Nephron progenitor cell (in vitro differentiated cells): ENCODE measurements at regions not wholly inside any gene's neighbourhood (a gene's known extent, or its start where the extent isn't known, plus 50 kb on each side); places are given as distances from the start of the nearest gene placed in this dataset.

Source experiments
- DNase-seq: peaks from one replicate; pipeline ENCODE4 v3.0.0; 2021
- H3K27ac Mint-ChIP-seq: 2 replicates; pipeline ENCODE4 v1.8.0; 2021; ENCODE audit warnings: mild to moderate bottlenecking, moderate library complexity, mixed read lengths
- H3K27me3 Mint-ChIP-seq: 2 replicates; pipeline ENCODE4 v1.8.0; 2021; ENCODE audit warnings: mild to moderate bottlenecking, low read depth, mixed read lengths; ENCODE audit not compliant: poor library complexity
- H3K36me3 Mint-ChIP-seq: 2 replicates; pipeline ENCODE4 v1.8.0; 2021; ENCODE audit warnings: low read depth, mixed read lengths
- H3K4me1 Mint-ChIP-seq: 2 replicates; pipeline ENCODE4 v1.8.0; 2021; ENCODE audit warnings: mixed read lengths
- H3K4me3 Mint-ChIP-seq: 2 replicates; pipeline ENCODE4 v1.8.0; 2021; ENCODE audit warnings: mild to moderate bottlenecking, moderate library complexity, mixed read lengths
- H3K9me3 Mint-ChIP-seq: 2 replicates; pipeline ENCODE4 v1.8.0; 2021; ENCODE audit warnings: mild to moderate bottlenecking, moderate library complexity, mixed read lengths
- TF ChIP-seq, protein P1 (sequence below): fragments of 200-600 bp; sonication (generic); IDR thresholded peaks from 2 replicates; pipeline ENCODE4 v1.5.0; 2021; ENCODE audit warnings: antibody characterized with exemption

DNA sequence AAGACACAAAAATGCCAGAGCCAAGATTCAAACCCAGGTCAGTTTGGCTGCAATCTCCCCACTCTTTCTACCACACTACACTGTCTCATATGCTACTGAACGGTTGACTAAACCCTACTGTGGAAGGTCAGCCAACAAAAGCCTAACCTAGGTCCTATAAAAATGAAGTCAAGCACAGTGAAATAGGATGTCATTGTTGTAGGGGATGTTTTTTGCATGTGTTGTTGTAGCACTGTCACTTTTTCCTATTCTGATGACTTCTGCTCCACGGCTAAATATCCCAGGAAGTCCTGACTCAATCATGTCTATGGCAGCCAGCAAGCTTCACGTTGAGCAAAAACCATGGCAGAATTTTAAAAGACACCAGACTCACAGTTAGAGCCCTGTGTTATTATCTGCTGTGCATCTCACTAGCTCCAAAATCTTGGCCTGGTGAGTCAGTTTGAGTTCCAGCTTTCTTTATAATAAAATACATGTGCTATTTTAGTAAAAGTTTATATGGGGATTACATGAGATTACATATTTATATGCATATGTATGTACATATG is 322.1 kb upstream of the NT5E start:
- Mint-ChIP-seq H3K27ac (no peak overlapping the region), H3K9me3 (no peaks in the 10 kb centered on the region), H3K4me3 (no peak overlapping the region), H3K4me1 (peaks cover 28% of the 10 kb centered on the region), H3K36me3 (no peaks in the 10 kb centered on the region), H3K27me3 (peaks cover 3% of the 10 kb centered on the region)
- TF ChIP-seq, protein P1, sequence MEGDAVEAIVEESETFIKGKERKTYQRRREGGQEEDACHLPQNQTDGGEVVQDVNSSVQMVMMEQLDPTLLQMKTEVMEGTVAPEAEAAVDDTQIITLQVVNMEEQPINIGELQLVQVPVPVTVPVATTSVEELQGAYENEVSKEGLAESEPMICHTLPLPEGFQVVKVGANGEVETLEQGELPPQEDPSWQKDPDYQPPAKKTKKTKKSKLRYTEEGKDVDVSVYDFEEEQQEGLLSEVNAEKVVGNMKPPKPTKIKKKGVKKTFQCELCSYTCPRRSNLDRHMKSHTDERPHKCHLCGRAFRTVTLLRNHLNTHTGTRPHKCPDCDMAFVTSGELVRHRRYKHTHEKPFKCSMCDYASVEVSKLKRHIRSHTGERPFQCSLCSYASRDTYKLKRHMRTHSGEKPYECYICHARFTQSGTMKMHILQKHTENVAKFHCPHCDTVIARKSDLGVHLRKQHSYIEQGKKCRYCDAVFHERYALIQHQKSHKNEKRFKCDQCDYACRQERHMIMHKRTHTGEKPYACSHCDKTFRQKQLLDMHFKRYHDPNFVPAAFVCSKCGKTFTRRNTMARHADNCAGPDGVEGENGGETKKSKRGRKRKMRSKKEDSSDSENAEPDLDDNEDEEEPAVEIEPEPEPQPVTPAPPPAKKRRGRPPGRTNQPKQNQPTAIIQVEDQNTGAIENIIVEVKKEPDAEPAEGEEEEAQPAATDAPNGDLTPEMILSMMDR = no peak
- DNase-seq = no peak

DNA sequence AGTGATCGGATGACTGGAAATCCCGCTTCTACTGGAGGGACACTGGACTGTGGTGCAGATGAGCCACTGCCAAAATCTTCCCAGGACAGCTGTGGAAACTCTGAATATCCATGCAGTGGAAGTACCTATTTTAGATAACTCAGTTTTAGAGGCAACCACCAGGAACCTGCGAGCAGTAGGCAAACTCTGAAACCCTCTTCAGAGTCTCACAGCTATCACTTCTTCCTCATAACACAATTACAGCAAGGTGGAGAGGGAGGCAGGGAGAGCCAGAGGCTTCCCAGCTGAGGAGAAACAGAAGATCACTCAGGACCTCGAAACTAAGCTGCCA is 322.8 kb upstream of the NT5E start:
- Mint-ChIP-seq H3K4me1 (peaks cover 28% of the 10 kb centered on the region), H3K4me3 (no peak overlapping the region), H3K9me3 (no peaks in the 10 kb centered on the region), H3K27me3 (peaks cover 3% of the 10 kb centered on the region), H3K27ac (no peak overlapping the region), H3K36me3 (no peaks in the 10 kb centered on the region)
- TF ChIP-seq, protein P1 = peak; percentile 6
- DNase-seq = no peak

DNA sequence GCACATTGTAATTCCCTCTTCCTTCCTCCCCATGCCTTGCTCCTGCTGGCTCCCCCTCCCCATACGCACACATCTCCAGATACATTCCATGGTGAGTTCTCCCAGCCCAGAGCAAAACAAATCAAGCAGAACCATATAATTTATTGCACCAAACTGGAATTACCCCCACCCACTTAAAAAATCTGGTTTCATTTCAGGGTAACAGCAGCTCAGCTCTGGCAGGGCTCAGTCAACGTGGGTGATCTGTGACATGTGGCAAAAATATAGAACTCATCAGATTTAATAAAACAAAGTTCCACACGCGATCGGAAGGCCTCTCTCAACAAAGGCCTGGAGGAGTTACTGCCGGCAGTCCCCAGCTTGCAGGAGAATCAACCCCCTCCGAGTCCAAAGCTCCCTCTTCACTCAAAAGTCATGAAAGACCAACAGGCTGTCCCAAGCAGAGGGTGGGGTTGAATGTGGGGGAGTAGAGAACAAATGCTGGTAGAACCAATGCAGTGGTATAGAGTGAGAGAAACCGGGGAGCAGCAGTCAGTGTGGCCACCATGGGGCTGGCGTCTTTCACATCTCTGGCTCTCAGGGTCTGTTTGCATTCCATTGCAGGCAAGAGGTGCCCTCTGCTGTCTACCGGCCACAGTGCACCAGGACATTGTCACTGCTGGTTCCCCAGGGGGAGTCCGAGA is 323.3 kb upstream of the NT5E start:
- DNase-seq = peak; percentile 77
- H3K36me3 Mint-ChIP-seq = no peaks in the 10 kb centered on the region
- peaks cover 28% of the 10 kb centered on the region for H3K4me1 Mint-ChIP-seq
- H3K4me3 Mint-ChIP-seq = peak overlapping the region; percentile 53
- TF ChIP-seq, protein P1 = peak; percentile 81
- no peaks in the 10 kb centered on the region for H3K9me3 Mint-ChIP-seq
- peaks cover 3% of the 10 kb centered on the region for H3K27me3 Mint-ChIP-seq
- peak overlapping the region; percentile 76 for H3K27ac Mint-ChIP-seq

DNA sequence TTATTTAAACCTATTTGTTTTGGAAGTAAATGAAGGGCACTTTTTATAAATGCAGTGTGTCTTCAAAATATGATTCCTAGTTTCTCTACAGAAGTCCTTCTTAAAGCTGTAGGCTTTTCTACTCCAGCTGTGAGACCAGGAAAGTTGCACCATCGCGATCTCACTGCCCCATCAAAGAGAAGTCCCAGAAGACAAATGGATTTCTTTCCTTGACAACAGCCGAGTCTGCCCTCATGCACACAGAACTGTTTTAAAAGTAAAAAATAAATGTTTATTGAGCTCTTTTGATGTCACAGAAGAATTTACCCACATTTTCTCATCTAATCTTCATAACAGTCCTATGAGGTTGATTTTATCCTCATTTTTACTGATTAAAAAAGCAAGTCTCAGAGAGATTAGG is 324.4 kb upstream of the NT5E start:
- Mint-ChIP-seq H3K9me3 (no peaks in the 10 kb centered on the region), H3K4me1 (peaks cover 28% of the 10 kb centered on the region), H3K27ac (no peak overlapping the region), H3K27me3 (peaks cover 3% of the 10 kb centered on the region), H3K4me3 (no peak overlapping the region), H3K36me3 (no peaks in the 10 kb centered on the region)
- no peak for DNase-seq
- TF ChIP-seq, protein P1 = no peak

DNA sequence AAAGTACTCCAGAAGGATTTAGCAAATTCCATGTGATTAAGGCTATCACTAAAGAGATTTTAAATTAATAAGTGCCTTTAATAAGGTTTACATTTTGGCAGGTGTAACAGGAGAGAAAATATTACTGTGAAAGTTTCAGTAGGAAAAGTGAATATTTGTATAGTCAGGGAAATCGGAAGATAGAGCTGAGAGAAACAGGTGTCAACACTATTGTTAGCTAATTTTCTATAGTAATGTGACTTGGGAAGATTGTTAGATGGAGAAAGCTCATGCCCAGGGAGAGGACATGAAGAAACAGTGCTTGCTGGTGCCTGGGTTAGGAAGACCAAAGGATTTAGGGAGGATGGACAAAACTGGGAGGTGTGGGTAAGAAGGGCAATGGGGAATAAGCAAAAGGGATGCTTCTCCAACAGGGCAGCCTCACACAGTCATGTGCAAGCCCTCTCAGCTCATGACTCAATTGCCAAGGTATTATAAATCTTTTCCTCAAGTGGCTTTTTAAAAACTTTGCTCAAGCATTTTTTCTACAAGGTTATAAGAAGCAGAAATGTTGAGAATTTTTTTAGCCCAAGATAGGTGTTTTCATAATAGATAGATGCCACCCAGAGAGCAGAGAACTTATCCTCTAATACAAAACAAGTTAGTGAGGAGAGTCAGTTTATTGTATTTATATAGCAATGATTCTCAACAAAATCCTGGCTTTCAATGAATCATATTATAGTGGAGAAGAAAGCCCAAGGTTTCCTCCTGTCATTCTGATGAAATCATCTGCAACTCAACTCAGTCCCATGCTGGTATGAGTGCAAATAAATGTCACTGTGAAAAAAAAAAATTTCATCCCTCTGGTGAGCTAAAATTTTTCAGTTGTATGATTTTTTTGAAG is 325.2 kb upstream of the NT5E start:
- Mint-ChIP-seq H3K4me1 (peaks cover 30% of the 10 kb centered on the region), H3K36me3 (no peaks in the 10 kb centered on the region), H3K27me3 (peaks cover 3% of the 10 kb centered on the region), H3K9me3 (no peaks in the 10 kb centered on the region), H3K27ac (no peak overlapping the region), H3K4me3 (no peak overlapping the region)
- DNase-seq = no peak
- TF ChIP-seq, protein P1 = no peak
